M059J (cell line): ENCODE measurements at regions not wholly inside any gene's neighbourhood (a gene's known extent, or its start where the extent isn't known, plus 50 kb on each side); places are given as distances from the start of the nearest gene placed in this dataset.
"Not testable (repeated sequence)": the region's sequence is repeated elsewhere in the genome, so short reads cannot be mapped to it uniquely, and the experiment has no call there.

ENCODE experiments used
- DNase-seq: peaks from one replicate; pipeline ENCODE4 v3.0.0-alpha.2; 2012; ENCODE audit warnings: low read depth

- DNase-seq = peak; percentile 15
These were observed 1219.8 kb downstream of the GATA3 start for GRCh38 chr10:9274206-9274755.

GRCh38 chr10:9275861-9276260, 1221.4 kb downstream of the GATA3 start:
- DNase-seq = no peak

- DNase-seq = no peak
These were observed 1231.2 kb downstream of the GATA3 start for GRCh38 chr10:9285690-9286089.

- no peak for DNase-seq
These were observed 1235.3 kb downstream of the GATA3 start for GRCh38 chr10:9289811-9290210.

DNA sequence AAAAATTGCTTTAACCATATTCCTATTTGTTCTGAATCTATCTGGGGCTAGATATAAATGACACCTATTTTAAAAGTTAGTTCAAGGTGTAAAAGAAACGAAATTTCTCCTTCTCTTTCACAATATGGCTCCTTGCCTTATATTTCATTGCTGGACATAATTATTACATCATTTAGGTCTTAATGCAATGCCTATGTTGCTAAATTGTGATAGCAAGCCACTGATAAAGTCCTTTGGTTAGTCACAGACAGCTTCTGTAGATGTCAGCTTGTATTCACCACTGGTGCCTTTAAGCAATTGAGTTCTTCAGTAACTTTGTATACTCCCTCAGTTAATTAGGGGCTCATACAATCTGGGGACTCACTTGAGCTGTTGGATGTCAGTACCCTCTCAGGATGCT, 1236.6 kb downstream of the GATA3 start:
- no peak for DNase-seq

GRCh38 chr10:9294132-9294663, 1239.7 kb downstream of the GATA3 start:
- no peak for DNase-seq

- DNase-seq = no peak
These were observed 1240.4 kb downstream of the GATA3 start for GRCh38 chr10:9294865-9295264.

- peak; percentile 53 for DNase-seq
These were observed 1241.7 kb downstream of the GATA3 start for GRCh38 chr10:9296190-9296589.

DNA sequence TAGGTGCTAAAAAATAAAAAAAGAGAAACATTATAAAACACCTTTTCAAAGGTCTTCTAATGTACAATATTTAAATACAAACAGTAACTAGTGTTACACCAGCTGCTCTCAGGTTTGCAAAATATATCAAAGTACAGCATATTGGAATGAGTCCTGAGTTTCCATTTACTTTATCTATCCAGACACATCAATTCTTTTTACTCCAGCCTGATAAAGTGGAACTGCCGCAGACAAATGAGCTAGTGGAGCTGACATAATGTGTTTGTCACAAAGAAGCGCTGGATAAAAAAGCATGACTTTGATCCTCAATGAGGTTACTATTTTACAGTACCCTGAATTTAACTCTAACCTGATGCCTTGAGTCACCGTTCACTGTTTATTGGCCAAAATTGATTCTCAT, 1243.1 kb downstream of the GATA3 start:
- DNase-seq = no peak

DNA sequence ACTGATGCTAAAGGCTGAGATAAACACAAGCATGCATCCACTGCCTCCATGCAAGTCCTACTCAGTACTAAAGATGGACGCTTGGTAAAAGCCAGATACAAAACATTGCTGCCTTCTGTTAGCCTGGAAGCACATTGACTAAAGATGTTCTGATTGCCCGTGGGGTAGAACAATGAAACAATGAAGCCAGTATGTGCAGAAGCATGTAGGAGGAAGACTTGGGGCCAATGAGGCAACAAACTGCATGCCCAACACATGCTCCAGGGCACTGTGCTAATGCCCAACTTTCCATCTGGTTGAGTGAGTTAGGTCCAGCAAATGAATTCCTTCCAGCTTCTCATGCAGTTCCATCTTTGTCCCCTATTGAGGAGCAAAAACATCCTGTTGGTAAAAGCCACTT, 1245.5 kb downstream of the GATA3 start:
- DNase-seq = no peak

- DNase-seq = peak; percentile 24
These were observed 1246.7 kb downstream of the GATA3 start for GRCh38 chr10:9301148-9301547.

GRCh38 chr10:9301554-9301953, 1247.1 kb downstream of the GATA3 start:
- no peak for DNase-seq

GRCh38 chr10:9302140-9302746, 1247.8 kb downstream of the GATA3 start:
- peak; percentile 61 for DNase-seq

DNA sequence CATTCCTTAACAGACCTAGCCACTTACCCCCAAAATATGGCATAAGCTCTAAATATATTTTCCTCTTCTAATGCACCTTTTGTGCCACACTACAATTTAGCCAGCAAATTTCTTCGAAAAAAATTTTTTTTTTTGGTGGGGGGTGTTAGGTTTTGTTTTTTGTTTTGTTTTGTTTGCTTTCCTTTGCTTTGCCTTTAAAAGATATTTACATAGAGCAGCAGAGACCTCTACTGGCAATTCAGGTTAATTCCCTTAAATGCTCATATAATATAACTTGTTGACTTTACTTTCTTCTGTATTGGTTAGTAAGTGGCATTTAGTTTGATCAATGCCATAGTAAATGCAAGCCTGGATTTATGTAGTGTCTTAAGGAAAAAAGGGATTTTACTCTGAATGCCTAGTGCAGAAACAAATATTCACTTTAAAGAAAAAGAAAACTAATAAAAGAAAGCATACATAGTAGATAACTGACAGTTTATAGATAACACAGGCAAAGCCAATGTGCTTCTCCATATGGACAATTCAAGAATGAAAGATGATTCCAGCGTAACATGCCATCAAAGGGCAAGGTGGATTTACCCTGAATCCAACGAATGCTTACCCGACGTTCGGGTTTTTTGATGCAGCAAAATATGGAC, 1250.6 kb downstream of the GATA3 start:
- peak; percentile 22 for DNase-seq

- no peak for DNase-seq
These were observed 1257.4 kb downstream of the GATA3 start for GRCh38 chr10:9311702-9312499.

DNA sequence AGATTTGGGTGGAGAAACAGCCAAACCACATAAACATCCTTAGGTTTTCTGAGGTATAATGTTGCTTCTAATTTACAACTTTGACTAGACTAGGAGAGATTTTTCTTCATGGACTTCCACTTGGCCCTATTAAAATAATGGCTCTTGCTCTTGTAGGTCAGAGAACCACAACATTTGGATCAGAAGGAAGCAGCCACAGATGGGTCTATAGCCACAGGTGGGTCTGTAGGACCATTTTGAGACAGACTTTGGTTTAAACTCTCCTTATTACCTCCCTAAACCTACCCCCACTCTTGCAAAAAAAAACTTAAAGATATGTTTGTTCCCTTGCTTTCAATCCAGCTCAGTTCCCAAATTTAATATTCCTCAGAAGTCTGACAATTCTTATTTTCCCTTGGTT, 1260.8 kb downstream of the GATA3 start:
- DNase-seq = no peak

DNA sequence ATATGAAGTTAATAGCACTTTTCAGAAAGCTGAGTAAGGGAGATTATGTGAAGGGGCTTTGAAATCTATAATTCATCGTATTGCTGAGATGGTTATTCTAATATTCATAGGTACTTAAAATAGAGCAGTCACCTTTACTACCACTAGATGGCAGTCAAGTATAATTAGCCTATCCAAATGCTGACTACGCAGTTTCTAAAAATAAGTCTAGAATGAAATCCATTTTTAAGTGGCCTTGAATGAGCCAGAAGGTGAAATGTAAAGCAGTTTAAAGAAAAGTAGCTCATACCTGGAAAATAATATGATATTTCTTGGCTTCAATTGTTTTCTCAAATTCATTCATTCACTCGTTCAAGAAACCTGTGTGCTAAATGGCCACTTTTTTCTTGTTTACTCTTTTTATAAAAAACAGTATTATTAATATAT, 1277.1 kb downstream of the GATA3 start:
- DNase-seq = peak; percentile 11

DNA sequence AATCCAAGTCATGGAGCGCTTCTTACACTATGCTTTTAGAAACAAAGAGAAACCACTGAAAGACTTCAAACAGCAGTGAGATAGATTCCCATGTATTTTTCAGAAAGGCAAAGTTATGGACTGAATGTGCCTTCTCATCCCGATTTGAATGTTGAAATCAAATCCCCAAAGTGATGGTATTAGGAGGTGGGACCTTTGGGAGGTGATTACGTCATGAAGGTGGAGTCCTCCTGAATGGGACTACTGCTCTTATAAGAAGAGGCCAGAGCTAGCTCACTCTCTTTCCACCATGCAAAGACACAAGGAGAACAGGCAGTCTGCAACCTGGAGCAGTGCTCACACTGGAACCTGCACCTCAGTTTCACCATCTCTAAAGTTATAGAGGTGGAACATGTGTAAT, 1279.8 kb downstream of the GATA3 start:
- no peak for DNase-seq

DNA sequence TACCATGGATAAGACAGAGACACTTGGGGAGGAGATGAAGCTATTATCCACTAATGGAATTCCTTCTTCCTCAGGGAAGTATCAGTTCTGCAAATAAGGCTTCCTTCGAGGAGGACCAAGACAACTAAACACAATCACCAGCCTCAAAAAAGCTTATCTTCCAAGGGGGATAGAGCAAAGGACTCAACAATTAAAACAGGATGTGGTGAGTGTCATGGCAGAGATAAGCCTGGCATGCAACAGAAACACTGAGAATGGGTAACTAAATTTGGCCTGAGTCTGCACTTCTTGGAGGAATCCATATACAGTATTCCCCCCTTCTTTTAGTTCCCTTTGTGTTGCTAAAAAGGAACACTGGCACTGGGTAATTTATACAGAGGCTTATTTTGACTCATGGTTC, 1285.2 kb downstream of the GATA3 start:
- no peak for DNase-seq

GRCh38 chr10:9342885-9343570, 1288.5 kb downstream of the GATA3 start:
- DNase-seq = peak; percentile 1

GRCh38 chr10:9347933-9348332, 1293.4 kb downstream of the GATA3 start:
- DNase-seq = not testable (repeated sequence)

- no peak for DNase-seq
These were observed 1303.0 kb downstream of the GATA3 start for GRCh38 chr10:9357471-9357870.
